Left ventricle myocardium superior (tissue), 1 donor: ENCODE measurements at regions not wholly inside any gene's neighbourhood (a gene's known extent, or its start where the extent isn't known, plus 50 kb on each side); places are given as distances from the start of the nearest gene placed in this dataset.
"Not testable (repeated sequence)": the region's sequence is repeated elsewhere in the genome, so short reads cannot be mapped to it uniquely, and the experiment has no call there.

Experiments used
- ATAC-seq: fragments of 200-7000 bp; cut with Tn5 transposase; one replicate; pipeline ENCODE4 v1.9.1; 2020; ENCODE audit warnings: mild to moderate bottlenecking, moderate library complexity
- DNase-seq: peaks from one replicate; pipeline ENCODE4 v3.0.0-alpha.2; 2020
- intact Hi-C: fragments of 100-400 bp; cut with micrococcal nuclease; formaldehyde crosslinking; loops from one replicate; pipeline ENCODE4 v1.11.0; 2022
- donor health status: DM: no; HTN: yes; CAD: no; lungs with severe emphysema.

- DNase-seq (peak; percentile 55), ATAC-seq (peak; percentile 95)
Measured at GRCh38 chr9:107784235-107784958, 294.8 kb upstream of the KLF4 start.

GRCh38 chr9:107782789-107783188 lies 293.2 kb upstream of the KLF4 start:
- intact Hi-C loops, result no loop called here
- no peak for ATAC-seq
- DNase-seq, result no peak

More at GRCh38 chr9:107784235-107784958, 294.8 kb upstream of the KLF4 start:
- intact Hi-C loops, result no loop called here

GRCh38 chr9:107782381-107782780 lies 292.8 kb upstream of the KLF4 start:
- no peak for DNase-seq
- ATAC-seq, result no peak
- intact Hi-C loops, result no loop called here

- DNase-seq (no peak), ATAC-seq (no peak)
- intact Hi-C loops, result no loop called here
Measured at GRCh38 chr9:107780960-107781359, 291.4 kb upstream of the KLF4 start.

- ATAC-seq, result no peak
- DNase-seq, result no peak
- intact Hi-C loops, result no loop called here
Measured at GRCh38 chr9:107779731-107780130, 290.2 kb upstream of the KLF4 start.

GRCh38 chr9:107778661-107779060 lies 289.1 kb upstream of the KLF4 start:
- DNase-seq (no peak), ATAC-seq (no peak)
- intact Hi-C loops, result no loop called here

GRCh38 chr9:107774099-107774498 lies 284.5 kb upstream of the KLF4 start:
- intact Hi-C loops, DNase-seq, ATAC-seq: not testable (repeated sequence)

- ATAC-seq, result no peak
- intact Hi-C loops, result no loop called here
Measured at GRCh38 chr9:107772988-107773387, 283.4 kb upstream of the KLF4 start.

GRCh38 chr9:107770716-107771115 lies 281.1 kb upstream of the KLF4 start:
- intact Hi-C loops, result no loop called here
- ATAC-seq, result no peak
- DNase-seq, result no peak

More at GRCh38 chr9:107772988-107773387, 283.4 kb upstream of the KLF4 start:
- no peak for DNase-seq

- intact Hi-C loops, result no loop called here
- peak; percentile 47 for DNase-seq
- ATAC-seq, result peak; percentile 93
Measured at GRCh38 chr9:107768224-107768623, 278.7 kb upstream of the KLF4 start.

GRCh38 chr9:107767711-107768110 lies 278.1 kb upstream of the KLF4 start:
- DNase-seq, result no peak
- intact Hi-C loops, result no loop called here
- no peak for ATAC-seq

GRCh38 chr9:107763469-107763868 lies 273.9 kb upstream of the KLF4 start:
- DNase-seq, ATAC-seq, intact Hi-C loops: not testable (repeated sequence)

GRCh38 chr9:107761307-107761706 lies 271.7 kb upstream of the KLF4 start:
- ATAC-seq (no peak), DNase-seq (no peak)
- intact Hi-C loops, result no loop called here

GRCh38 chr9:107760469-107761242 lies 271.1 kb upstream of the KLF4 start:
- intact Hi-C loops, result no loop called here
- ATAC-seq (peak; percentile 92), DNase-seq (peak; percentile 62)

GRCh38 chr9:107759823-107760166 lies 270.2 kb upstream of the KLF4 start:
- no peak for DNase-seq
- intact Hi-C loops, result no loop called here
- no peak for ATAC-seq

- intact Hi-C loops, result no loop called here
- no peak for ATAC-seq
- no peak for DNase-seq
Measured at GRCh38 chr9:107759009-107759822, 269.6 kb upstream of the KLF4 start.

GRCh38 chr9:107756091-107756490 lies 266.5 kb upstream of the KLF4 start:
- intact Hi-C loops, result no loop called here
- ATAC-seq (no peak), DNase-seq (no peak)

GRCh38 chr9:107755246-107755645 lies 265.7 kb upstream of the KLF4 start:
- intact Hi-C loops, result no loop called here
- DNase-seq, result no peak
- no peak for ATAC-seq

- intact Hi-C loops, result no loop called here
- ATAC-seq, result no peak
- DNase-seq, result no peak
Measured at GRCh38 chr9:107751567-107752210, 262.1 kb upstream of the KLF4 start.
